ENCODE measurements at regions not wholly inside any gene's neighbourhood (a gene's known extent, or its start where the extent isn't known, plus 50 kb on each side); places are given as distances from the start of the nearest gene placed in this dataset.

DNA sequence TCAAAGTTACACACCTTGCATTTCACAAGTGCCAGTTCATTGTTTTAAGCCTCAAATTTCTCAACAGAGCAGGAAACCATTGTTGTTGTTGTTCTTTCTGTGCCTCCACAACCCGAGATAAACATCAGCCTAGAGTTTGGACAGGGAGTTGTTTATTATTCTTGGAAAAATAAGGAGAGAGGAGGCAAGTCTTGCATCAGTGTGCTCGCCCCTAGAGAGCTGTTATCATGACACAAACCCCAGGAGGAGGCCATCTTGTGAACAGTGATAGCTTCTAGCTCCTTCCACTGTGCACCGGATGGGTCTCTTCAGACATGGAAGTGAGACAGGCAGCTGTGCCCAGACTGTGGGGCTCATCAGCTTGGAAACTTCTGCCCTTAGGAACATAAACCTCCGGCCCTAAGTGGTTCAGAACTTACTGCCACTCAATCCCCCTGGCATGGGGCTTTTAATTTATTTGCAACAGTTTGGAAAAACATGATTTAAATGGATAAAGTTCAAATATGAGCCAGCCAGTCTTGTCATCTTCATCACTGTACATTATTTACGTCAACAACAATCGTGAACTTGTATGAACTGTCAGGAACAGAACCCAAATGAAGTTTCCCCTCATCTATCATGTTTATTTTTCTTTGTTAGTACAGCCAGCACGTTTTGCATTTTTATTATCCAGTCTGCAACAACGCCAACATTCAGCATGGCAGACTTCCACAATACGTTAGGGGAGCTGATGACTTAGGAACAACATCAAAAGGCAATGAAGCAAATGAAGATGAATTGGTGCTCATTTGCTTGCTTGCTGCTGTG is 181.7 kb upstream of the S1PR3 start:
- no peaks in the 10 kb centered on the region for H3K9me3 ChIP-seq (ENCODE audit: insufficient read depth, low read length)
- no peaks in the 10 kb centered on the region for H3K79me2 ChIP-seq (ENCODE audit: low read length)
- no peak overlapping the region for H3K4me2 ChIP-seq (ENCODE audit: low read length)
- H4K20me1 ChIP-seq (ENCODE audit: insufficient read depth, low read length) = no peaks in the 10 kb centered on the region
- H3K27me3 ChIP-seq (ENCODE audit: low read depth, low read length) = no peaks in the 10 kb centered on the region
- H3K4me3 ChIP-seq (ENCODE audit: low read length) = no peak overlapping the region
- H3K36me3 ChIP-seq (replicated peaks; ENCODE audit: low read depth, low read length) = no peaks in the 10 kb centered on the region
- no peak overlapping the region for H2AFZ ChIP-seq (ENCODE audit: low read depth, low read length)
- H3K27ac ChIP-seq (ENCODE audit: low read length) = no peak overlapping the region
- TF ChIP-seq EZH2phosphoT487 (IDR thresholded peaks at IDR 0.05; ENCODE audit: low read depth) = no peak
- TF ChIP-seq, protein P1, sequence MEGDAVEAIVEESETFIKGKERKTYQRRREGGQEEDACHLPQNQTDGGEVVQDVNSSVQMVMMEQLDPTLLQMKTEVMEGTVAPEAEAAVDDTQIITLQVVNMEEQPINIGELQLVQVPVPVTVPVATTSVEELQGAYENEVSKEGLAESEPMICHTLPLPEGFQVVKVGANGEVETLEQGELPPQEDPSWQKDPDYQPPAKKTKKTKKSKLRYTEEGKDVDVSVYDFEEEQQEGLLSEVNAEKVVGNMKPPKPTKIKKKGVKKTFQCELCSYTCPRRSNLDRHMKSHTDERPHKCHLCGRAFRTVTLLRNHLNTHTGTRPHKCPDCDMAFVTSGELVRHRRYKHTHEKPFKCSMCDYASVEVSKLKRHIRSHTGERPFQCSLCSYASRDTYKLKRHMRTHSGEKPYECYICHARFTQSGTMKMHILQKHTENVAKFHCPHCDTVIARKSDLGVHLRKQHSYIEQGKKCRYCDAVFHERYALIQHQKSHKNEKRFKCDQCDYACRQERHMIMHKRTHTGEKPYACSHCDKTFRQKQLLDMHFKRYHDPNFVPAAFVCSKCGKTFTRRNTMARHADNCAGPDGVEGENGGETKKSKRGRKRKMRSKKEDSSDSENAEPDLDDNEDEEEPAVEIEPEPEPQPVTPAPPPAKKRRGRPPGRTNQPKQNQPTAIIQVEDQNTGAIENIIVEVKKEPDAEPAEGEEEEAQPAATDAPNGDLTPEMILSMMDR (IDR thresholded peaks at IDR 0.05; ENCODE audit: low read depth, low read length) = no peak
- no peaks in the 10 kb centered on the region for H3K4me1 ChIP-seq (ENCODE audit: low read length)
- H3K9ac ChIP-seq (ENCODE audit: low read length) = no peak overlapping the region

DNA sequence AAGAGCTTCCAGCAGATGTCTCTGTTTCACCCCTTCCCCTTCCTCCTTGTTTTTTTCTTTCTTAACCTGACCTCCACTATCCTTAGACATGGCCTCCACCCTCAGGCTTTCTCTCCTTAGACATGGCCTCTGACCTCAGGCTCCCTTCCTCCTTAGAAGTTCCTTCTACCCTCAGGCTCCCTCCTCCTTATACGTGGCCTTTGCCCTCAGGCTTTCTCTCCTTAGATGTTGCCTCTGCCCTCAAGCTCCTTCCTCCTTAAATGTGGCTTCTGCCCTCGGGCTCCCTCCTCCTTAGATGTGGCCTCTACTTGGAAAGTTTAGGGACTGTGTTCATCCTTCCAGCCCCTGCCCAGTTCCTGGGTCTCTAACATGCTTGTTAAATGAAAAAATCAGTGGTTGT is 180.4 kb upstream of the S1PR3 start:
- H2AFZ ChIP-seq (ENCODE audit: low read depth, low read length) = no peak overlapping the region
- no peak overlapping the region for H3K4me2 ChIP-seq (ENCODE audit: low read length)
- TF ChIP-seq EZH2phosphoT487 (IDR thresholded peaks at IDR 0.05; ENCODE audit: low read depth) = no peak
- TF ChIP-seq, protein P1 (IDR thresholded peaks at IDR 0.05; ENCODE audit: low read depth, low read length) = no peak

DNA sequence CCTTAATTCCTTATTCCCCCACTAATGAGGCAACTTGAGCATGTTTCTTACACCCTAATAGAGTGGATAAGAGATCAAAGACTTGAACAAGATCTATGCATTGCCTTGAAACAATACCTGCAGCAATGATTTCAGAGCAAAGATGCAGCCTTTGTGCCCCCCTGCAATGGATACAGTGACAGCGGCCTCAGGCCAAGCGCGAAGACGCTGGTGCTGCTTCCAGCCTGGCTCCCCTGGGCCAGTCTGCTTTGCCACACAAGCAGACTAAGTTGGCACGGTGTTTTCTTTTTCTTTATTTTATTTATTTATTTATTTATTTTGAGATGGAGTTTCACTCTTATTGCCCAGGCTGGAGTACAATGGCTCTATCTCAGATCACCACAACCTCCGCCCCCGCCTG is 179.8 kb upstream of the S1PR3 start:
- H3K27me3 ChIP-seq (ENCODE audit: low read depth, low read length) = no peaks in the 10 kb centered on the region
- H3K79me2 ChIP-seq (ENCODE audit: low read length) = no peaks in the 10 kb centered on the region
- no peak overlapping the region for H3K27ac ChIP-seq (ENCODE audit: low read length)
- no peak overlapping the region for H3K9ac ChIP-seq (ENCODE audit: low read length)
- H2AFZ ChIP-seq (ENCODE audit: low read depth, low read length) = no peak overlapping the region
- no peak overlapping the region for H3K4me3 ChIP-seq (ENCODE audit: low read length)
- no peaks in the 10 kb centered on the region for H3K36me3 ChIP-seq (replicated peaks; ENCODE audit: low read depth, low read length)
- H3K4me2 ChIP-seq (ENCODE audit: low read length) = no peak overlapping the region
- H3K4me1 ChIP-seq (ENCODE audit: low read length) = no peaks in the 10 kb centered on the region
- TF ChIP-seq, protein P1 (IDR thresholded peaks at IDR 0.05; ENCODE audit: low read depth, low read length) = no peak
- no peak for TF ChIP-seq EZH2phosphoT487 (IDR thresholded peaks at IDR 0.05; ENCODE audit: low read depth)
- no peaks in the 10 kb centered on the region for H3K9me3 ChIP-seq (ENCODE audit: insufficient read depth, low read length)
- H4K20me1 ChIP-seq (ENCODE audit: insufficient read depth, low read length) = no peaks in the 10 kb centered on the region

More for the DNA sequence above, 180.4 kb upstream of the S1PR3 start:
- Histone ChIP-seq H3K9ac (ENCODE audit: low read length) (no peak overlapping the region), H3K4me3 (ENCODE audit: low read length) (no peak overlapping the region), H3K36me3 (replicated peaks; ENCODE audit: low read depth, low read length) (no peaks in the 10 kb centered on the region), H3K79me2 (ENCODE audit: low read length) (no peaks in the 10 kb centered on the region), H3K27ac (ENCODE audit: low read length) (no peak overlapping the region), H3K27me3 (ENCODE audit: low read depth, low read length) (no peaks in the 10 kb centered on the region), H4K20me1 (ENCODE audit: insufficient read depth, low read length) (no peaks in the 10 kb centered on the region), H3K9me3 (ENCODE audit: insufficient read depth, low read length) (no peaks in the 10 kb centered on the region), H3K4me1 (ENCODE audit: low read length) (no peaks in the 10 kb centered on the region)

DNA sequence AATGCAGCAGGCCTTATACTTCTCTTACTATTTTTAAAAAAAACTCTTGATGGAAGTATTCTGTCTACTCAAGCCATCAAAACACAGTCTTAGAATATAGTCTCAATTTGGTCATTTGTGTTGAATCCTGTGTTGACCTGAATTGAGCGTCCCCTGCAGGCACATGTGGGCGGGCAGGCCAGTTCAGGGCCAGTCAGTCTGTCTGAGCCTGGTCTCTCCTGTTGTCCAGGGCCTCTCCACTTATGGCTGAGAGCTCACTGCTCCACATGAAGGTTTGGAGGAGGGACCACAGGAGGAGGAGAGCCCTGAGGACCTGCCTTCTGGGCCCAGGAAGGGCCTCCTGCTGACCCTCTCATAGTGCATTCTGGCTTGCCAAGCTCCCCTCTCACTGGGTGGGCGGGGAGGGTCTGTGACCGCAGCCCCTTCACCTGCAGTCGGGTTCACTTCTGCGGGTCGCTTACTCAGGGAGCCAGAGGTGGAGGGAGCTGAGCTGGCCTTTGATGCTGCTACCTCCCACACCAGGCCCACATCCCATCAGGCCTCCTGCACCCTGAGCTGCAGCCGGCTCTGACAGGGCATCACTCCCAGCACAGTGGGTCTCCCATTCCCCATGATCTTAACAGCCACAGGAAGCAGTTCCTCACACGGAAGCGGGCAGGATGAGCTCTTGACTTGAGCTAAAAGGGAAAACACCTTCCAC is 178.2 kb upstream of the S1PR3 start:
- Histone ChIP-seq H3K9ac (ENCODE audit: low read length) (no peak overlapping the region), H3K27me3 (ENCODE audit: low read depth, low read length) (no peaks in the 10 kb centered on the region), H3K79me2 (ENCODE audit: low read length) (no peaks in the 10 kb centered on the region), H3K27ac (ENCODE audit: low read length) (no peak overlapping the region), H3K4me1 (ENCODE audit: low read length) (no peaks in the 10 kb centered on the region), H3K4me3 (ENCODE audit: low read length) (no peak overlapping the region), H2AFZ (ENCODE audit: low read depth, low read length) (no peak overlapping the region), H3K36me3 (replicated peaks; ENCODE audit: low read depth, low read length) (no peaks in the 10 kb centered on the region), H3K4me2 (ENCODE audit: low read length) (no peak overlapping the region), H3K9me3 (ENCODE audit: insufficient read depth, low read length) (no peaks in the 10 kb centered on the region), H4K20me1 (ENCODE audit: insufficient read depth, low read length) (no peaks in the 10 kb centered on the region)
- TF ChIP-seq, protein P1 (IDR thresholded peaks at IDR 0.05; ENCODE audit: low read depth, low read length) = no peak
- no peak for TF ChIP-seq EZH2phosphoT487 (IDR thresholded peaks at IDR 0.05; ENCODE audit: low read depth)
